ENCODE measurements at regions not wholly inside any gene's neighbourhood (a gene's known extent, or its start where the extent isn't known, plus 50 kb on each side); places are given as distances from the start of the nearest gene placed in this dataset.

GRCh38 chr18:60981682-60982328 is 351.4 kb upstream of the CDH20 start:
- TF ChIP-seq CTCF (IDR thresholded peaks at IDR 0.05 in 8 of 11, conservative IDR thresholded peaks at IDR 0.05 in 3 of 11) (no peak), POLR2A (IDR thresholded peaks at IDR 0.05) (no peak)
